OCI-LY3 (cell line): ENCODE measurements at regions not wholly inside any gene's neighbourhood (a gene's known extent, or its start where the extent isn't known, plus 50 kb on each side); places are given as distances from the start of the nearest gene placed in this dataset.

Experiments used
- EZH2phosphoT487 ChIP-seq: fragments of 200-600 bp; shearing (Covaris generic); IDR thresholded peaks from 2 replicates; pipeline ENCODE4 v1.6.1; 2018; ENCODE audit warnings: antibody characterized with exemption, mixed run types, low read depth
- TF ChIP-seq, protein P1 (sequence below): fragments of 200-600, 300-600 bp; sonication (generic); IDR thresholded peaks from 2 replicates; pipeline ENCODE4 v1.5.1; 2014; ENCODE audit warnings: antibody characterized with exemption, low read length, low read depth

DNA sequence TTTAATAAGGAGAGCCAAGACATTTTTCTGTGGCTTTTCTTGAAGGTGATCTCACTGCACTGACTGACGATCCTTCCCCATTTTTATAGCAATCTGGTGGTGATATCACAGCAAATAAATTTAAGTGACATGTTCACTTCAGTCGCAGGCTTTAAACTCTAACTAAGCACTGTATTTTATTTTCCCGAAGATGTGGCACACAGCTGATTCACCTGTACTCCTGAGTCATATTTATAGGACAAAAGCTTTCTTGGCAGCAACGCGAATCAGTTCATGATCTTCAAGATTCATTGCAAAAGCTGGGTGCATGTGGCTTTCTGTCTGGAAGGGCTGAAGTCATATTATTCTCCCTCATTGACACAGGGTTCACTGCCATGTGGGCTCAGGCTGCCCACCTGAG is 79.8 kb upstream of the TUNAR start:
- TF ChIP-seq, protein P1, sequence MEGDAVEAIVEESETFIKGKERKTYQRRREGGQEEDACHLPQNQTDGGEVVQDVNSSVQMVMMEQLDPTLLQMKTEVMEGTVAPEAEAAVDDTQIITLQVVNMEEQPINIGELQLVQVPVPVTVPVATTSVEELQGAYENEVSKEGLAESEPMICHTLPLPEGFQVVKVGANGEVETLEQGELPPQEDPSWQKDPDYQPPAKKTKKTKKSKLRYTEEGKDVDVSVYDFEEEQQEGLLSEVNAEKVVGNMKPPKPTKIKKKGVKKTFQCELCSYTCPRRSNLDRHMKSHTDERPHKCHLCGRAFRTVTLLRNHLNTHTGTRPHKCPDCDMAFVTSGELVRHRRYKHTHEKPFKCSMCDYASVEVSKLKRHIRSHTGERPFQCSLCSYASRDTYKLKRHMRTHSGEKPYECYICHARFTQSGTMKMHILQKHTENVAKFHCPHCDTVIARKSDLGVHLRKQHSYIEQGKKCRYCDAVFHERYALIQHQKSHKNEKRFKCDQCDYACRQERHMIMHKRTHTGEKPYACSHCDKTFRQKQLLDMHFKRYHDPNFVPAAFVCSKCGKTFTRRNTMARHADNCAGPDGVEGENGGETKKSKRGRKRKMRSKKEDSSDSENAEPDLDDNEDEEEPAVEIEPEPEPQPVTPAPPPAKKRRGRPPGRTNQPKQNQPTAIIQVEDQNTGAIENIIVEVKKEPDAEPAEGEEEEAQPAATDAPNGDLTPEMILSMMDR: no peak
- TF ChIP-seq EZH2phosphoT487: no peak
